Peyer's patch (tissue), 4 donors: ENCODE measurements at regions not wholly inside any gene's neighbourhood (a gene's known extent, or its start where the extent isn't known, plus 50 kb on each side); places are given as distances from the start of the nearest gene placed in this dataset.

Experiments used
- POLR2A ChIP-seq, 2 donors: fragments of 450-650 bp; IDR thresholded peaks; one replicate each; pipeline ENCODE4 v1.5.1; 2017; ENCODE audit warnings: antibody characterized with exemption in 2 of 2, mild to moderate bottlenecking in 2 of 2, moderate library complexity in 2 of 2
- TF ChIP-seq, protein P1 (sequence below), 6 experiments: fragments of 450-650 bp in 4 of 6; fragments of 200-600 bp in 2 of 6; sonication (generic) in 1 of 6; IDR thresholded peaks; one replicate each; pipeline ENCODE4 v1.5.1; 2017 to 2019; ENCODE audit warnings: antibody characterized with exemption in 6 of 6, mild to moderate bottlenecking in 3 of 6, moderate library complexity in 1 of 6

DNA sequence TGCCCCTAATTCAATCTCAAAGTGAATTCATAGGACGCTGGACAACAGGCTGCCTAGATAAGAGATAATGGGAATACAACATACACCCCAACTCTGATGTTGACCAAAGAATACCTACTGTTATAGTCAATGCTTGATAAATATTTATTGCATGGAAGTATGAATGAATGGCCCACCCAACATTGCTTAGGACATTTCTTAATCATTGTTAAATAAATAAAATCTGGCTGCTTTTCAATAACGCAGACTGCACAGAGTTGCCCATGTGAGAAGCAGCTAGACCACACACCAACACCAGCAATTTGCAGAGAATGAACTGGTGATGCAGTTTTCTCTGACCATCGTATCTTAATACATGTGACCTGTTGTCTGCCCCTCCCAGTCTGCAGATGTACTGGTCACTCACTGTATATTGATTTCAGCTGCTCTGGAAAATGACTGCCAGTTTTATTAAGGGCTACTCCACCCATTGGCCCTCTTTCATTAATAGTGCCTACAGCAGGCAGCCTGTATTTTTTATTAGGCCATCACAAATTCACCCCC, 236.2 kb upstream of the WWC1 start:
- TF ChIP-seq, protein P1, sequence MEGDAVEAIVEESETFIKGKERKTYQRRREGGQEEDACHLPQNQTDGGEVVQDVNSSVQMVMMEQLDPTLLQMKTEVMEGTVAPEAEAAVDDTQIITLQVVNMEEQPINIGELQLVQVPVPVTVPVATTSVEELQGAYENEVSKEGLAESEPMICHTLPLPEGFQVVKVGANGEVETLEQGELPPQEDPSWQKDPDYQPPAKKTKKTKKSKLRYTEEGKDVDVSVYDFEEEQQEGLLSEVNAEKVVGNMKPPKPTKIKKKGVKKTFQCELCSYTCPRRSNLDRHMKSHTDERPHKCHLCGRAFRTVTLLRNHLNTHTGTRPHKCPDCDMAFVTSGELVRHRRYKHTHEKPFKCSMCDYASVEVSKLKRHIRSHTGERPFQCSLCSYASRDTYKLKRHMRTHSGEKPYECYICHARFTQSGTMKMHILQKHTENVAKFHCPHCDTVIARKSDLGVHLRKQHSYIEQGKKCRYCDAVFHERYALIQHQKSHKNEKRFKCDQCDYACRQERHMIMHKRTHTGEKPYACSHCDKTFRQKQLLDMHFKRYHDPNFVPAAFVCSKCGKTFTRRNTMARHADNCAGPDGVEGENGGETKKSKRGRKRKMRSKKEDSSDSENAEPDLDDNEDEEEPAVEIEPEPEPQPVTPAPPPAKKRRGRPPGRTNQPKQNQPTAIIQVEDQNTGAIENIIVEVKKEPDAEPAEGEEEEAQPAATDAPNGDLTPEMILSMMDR (IDR thresholded peaks at IDR 0.05): no peak
- TF ChIP-seq POLR2A (IDR thresholded peaks at IDR 0.05): no peak
